Liver (tissue), 2 donors: ENCODE measurements at regions not wholly inside any gene's neighbourhood (a gene's known extent, or its start where the extent isn't known, plus 50 kb on each side); places are given as distances from the start of the nearest gene placed in this dataset.

Experiments used
- FOXA1 ChIP-seq: IDR thresholded peaks from 2 replicates; pipeline ENCODE4 v1.6.1; 2016; ENCODE audit warnings: antibody characterized with exemption
- TF ChIP-seq, protein P1 (sequence below): fragments of 150-350 bp; IDR thresholded peaks from 2 replicates; pipeline ENCODE4 v1.5.1; 2017; ENCODE audit warnings: improper control_type of control experiment, low read depth, low read length; ENCODE audit not compliant: missing input control
- donor health status: healthy.

DNA sequence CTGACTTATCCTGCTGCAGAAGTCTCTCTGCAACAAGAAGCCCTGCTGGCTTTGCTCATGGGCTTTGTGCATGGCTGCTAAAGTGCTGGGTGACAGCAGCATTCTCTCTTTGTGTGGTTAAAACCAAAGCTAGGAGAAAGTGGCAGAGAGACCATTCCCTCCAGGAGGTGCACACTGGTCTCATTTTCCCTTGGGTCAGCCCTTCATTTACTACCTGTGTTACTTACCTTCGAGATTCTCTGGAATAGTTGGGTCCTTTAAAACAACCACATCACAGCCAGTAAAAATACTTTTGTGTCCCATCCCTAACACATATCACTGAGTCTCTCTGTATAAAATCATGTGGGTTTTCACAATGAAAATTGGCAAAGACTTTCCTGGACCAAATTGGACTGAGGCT lies 315.5 kb downstream of the IRX1 start:
- TF ChIP-seq, protein P1, sequence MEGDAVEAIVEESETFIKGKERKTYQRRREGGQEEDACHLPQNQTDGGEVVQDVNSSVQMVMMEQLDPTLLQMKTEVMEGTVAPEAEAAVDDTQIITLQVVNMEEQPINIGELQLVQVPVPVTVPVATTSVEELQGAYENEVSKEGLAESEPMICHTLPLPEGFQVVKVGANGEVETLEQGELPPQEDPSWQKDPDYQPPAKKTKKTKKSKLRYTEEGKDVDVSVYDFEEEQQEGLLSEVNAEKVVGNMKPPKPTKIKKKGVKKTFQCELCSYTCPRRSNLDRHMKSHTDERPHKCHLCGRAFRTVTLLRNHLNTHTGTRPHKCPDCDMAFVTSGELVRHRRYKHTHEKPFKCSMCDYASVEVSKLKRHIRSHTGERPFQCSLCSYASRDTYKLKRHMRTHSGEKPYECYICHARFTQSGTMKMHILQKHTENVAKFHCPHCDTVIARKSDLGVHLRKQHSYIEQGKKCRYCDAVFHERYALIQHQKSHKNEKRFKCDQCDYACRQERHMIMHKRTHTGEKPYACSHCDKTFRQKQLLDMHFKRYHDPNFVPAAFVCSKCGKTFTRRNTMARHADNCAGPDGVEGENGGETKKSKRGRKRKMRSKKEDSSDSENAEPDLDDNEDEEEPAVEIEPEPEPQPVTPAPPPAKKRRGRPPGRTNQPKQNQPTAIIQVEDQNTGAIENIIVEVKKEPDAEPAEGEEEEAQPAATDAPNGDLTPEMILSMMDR: no peak
- no peak for TF ChIP-seq FOXA1
